Body of pancreas (tissue), 4 donors: ENCODE measurements at regions not wholly inside any gene's neighbourhood (a gene's known extent, or its start where the extent isn't known, plus 50 kb on each side); places are given as distances from the start of the nearest gene placed in this dataset.

ENCODE experiments used
- POLR2A ChIP-seq, 3 donors: fragments of 450-650 bp; IDR thresholded peaks; one replicate each; pipeline ENCODE4 v1.6.1; 2016; ENCODE audit warnings: antibody characterized with exemption in 3 of 3, mild to moderate bottlenecking in 2 of 3
- TF ChIP-seq, protein P1 (sequence below), 7 experiments: fragments of 450-650 bp in 4 of 7; fragments of 200-600 bp in 3 of 7; sonication (generic) in 3 of 7; IDR thresholded peaks; one replicate each; pipeline ENCODE4 v1.5.1; 2016 to 2019; ENCODE audit warnings: antibody characterized with exemption in 7 of 7

- TF ChIP-seq, protein P1, sequence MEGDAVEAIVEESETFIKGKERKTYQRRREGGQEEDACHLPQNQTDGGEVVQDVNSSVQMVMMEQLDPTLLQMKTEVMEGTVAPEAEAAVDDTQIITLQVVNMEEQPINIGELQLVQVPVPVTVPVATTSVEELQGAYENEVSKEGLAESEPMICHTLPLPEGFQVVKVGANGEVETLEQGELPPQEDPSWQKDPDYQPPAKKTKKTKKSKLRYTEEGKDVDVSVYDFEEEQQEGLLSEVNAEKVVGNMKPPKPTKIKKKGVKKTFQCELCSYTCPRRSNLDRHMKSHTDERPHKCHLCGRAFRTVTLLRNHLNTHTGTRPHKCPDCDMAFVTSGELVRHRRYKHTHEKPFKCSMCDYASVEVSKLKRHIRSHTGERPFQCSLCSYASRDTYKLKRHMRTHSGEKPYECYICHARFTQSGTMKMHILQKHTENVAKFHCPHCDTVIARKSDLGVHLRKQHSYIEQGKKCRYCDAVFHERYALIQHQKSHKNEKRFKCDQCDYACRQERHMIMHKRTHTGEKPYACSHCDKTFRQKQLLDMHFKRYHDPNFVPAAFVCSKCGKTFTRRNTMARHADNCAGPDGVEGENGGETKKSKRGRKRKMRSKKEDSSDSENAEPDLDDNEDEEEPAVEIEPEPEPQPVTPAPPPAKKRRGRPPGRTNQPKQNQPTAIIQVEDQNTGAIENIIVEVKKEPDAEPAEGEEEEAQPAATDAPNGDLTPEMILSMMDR (IDR thresholded peaks at IDR 0.05): no peak
- TF ChIP-seq POLR2A (IDR thresholded peaks at IDR 0.05): no peak
Observed at GRCh38 chr10:4688601-4689000, 137.4 kb upstream of the AKR1E2 start.
